ENCODE measurements at regions not wholly inside any gene's neighbourhood (a gene's known extent, or its start where the extent isn't known, plus 50 kb on each side); places are given as distances from the start of the nearest gene placed in this dataset.

- Histone ChIP-seq H3K4me3 (no peak overlapping the region), H3K27ac (no peak overlapping the region), H3K4me1 (replicated peaks in 1 of 2) (peaks cover 0 to 11% of the 10 kb centered on the region in 2 donors)
- in situ Hi-C loops (cut with MboI; ENCODE audit: low pct_unique_long_range_greater_than_20kb in 2 of 9, low sequenced_read_pairs in 9 of 9, unreplicated experiment in 9 of 9) = no loop called here
- 19 to 100% (median 93%) methylated on average over 4 to 6 of the region's 6 CpGs for WGBS, 10 experiments
- no peak for ATAC-seq (replicated peaks in 6 of 8)
Measured at GRCh38 chr4:180462116-180462515, 1781.1 kb upstream of the TENM3 start.

- peaks cover 0 to 11% of the 10 kb centered on the region in 2 donors for H3K4me1 ChIP-seq (replicated peaks in 1 of 2)
Measured at GRCh38 chr4:180465364-180465763, 1777.8 kb upstream of the TENM3 start.

GRCh38 chr4:180483036-180483435 lies 1760.2 kb upstream of the TENM3 start:
- peak in 2 of 8 experiments; percentile 37 to 53 for ATAC-seq (replicated peaks in 6 of 8)
- Histone ChIP-seq H3K4me1 (replicated peaks in 1 of 2) (no peaks in the 10 kb centered on the region), H3K27ac (no peak overlapping the region), H3K4me3 (no peak overlapping the region)
- in situ Hi-C loops (cut with MboI; ENCODE audit: low pct_unique_long_range_greater_than_20kb in 2 of 9, low sequenced_read_pairs in 9 of 9, unreplicated experiment in 9 of 9) = no loop called here
- 0 to 83% (median 40%) methylated on average over 1 of the region's 1 CpG; no CpG with 5 or more reads in 3 of the 10 experiments for WGBS, 10 experiments

More at GRCh38 chr4:180465364-180465763, 1777.8 kb upstream of the TENM3 start:
- WGBS, 10 experiments = 0 to 93% (median 79%) methylated on average over 1 to 3 of the region's 3 CpGs; no CpG with 5 or more reads in 2 of the 10 experiments
- ATAC-seq (replicated peaks in 6 of 8) = no peak
- in situ Hi-C loops (cut with MboI; ENCODE audit: low pct_unique_long_range_greater_than_20kb in 2 of 9, low sequenced_read_pairs in 9 of 9, unreplicated experiment in 9 of 9) = no loop called here
- no peak overlapping the region for H3K4me3 ChIP-seq
- H3K27ac ChIP-seq = no peak overlapping the region

- Histone ChIP-seq H3K4me1 (replicated peaks in 1 of 2) (peaks cover 0 to 3% of the 10 kb centered on the region in 2 donors), H3K4me3 (no peak overlapping the region), H3K27ac (no peak overlapping the region)
- ATAC-seq (replicated peaks in 6 of 8) = no peak
- in situ Hi-C loops (cut with MboI; ENCODE audit: low pct_unique_long_range_greater_than_20kb in 2 of 9, low sequenced_read_pairs in 9 of 9, unreplicated experiment in 9 of 9) = no loop called here
Measured at GRCh38 chr4:180485407-180485806, 1757.8 kb upstream of the TENM3 start.

- WGBS, 10 experiments = 17 to 100% (median 85%) methylated on average over 1 to 4 of the region's 4 CpGs; no CpG with 5 or more reads in 2 of the 10 experiments
- no peak overlapping the region for H3K4me3 ChIP-seq
- no peak for ATAC-seq (replicated peaks in 6 of 8)
- H3K4me1 ChIP-seq (replicated peaks in 1 of 2) = peaks cover 0 to 8% of the 10 kb centered on the region in 2 donors
- H3K27ac ChIP-seq = no peak overlapping the region
- in situ Hi-C loops (cut with MboI; ENCODE audit: low pct_unique_long_range_greater_than_20kb in 2 of 9, low sequenced_read_pairs in 9 of 9, unreplicated experiment in 9 of 9) = no loop called here
Measured at GRCh38 chr4:180486342-180486741, 1756.9 kb upstream of the TENM3 start.

- Histone ChIP-seq H3K27ac (no peak overlapping the region), H3K4me1 (replicated peaks in 1 of 2) (peaks cover 2 to 14% of the 10 kb centered on the region in 2 donors), H3K4me3 (no peak overlapping the region)
- peak in 3 of 8 experiments; percentile 37 to 63 (median 44) for ATAC-seq (replicated peaks in 6 of 8)
- in situ Hi-C loops (cut with MboI; ENCODE audit: low pct_unique_long_range_greater_than_20kb in 2 of 9, low sequenced_read_pairs in 9 of 9, unreplicated experiment in 9 of 9) = no loop called here
Measured at GRCh38 chr4:180489787-180490186, 1753.4 kb upstream of the TENM3 start.

- Histone ChIP-seq H3K27ac (no peak overlapping the region), H3K4me3 (no peak overlapping the region), H3K4me1 (replicated peaks in 1 of 2) (peaks cover 2 to 14% of the 10 kb centered on the region in 2 donors)
- in situ Hi-C loops (cut with MboI; ENCODE audit: low pct_unique_long_range_greater_than_20kb in 2 of 9, low sequenced_read_pairs in 9 of 9, unreplicated experiment in 9 of 9) = no loop called here
- WGBS, 10 experiments = 0 to 90% (median 50%) methylated on average over 1 to 2 of the region's 2 CpGs; no CpG with 5 or more reads in 2 of the 10 experiments
- peak in 5 of 8 experiments; percentile 24 to 67 (median 43) for ATAC-seq (replicated peaks in 6 of 8)
Measured at GRCh38 chr4:180491210-180491609, 1752.0 kb upstream of the TENM3 start.

GRCh38 chr4:180493299-180493698 lies 1749.9 kb upstream of the TENM3 start:
- no peak overlapping the region for H3K27ac ChIP-seq
- no peak for ATAC-seq (replicated peaks in 6 of 8)
- WGBS, 10 experiments = 6 to 100% (median 89%) methylated on average over 1 to 3 of the region's 3 CpGs; no CpG with 5 or more reads in 2 of the 10 experiments
- in situ Hi-C loops (cut with MboI; ENCODE audit: low pct_unique_long_range_greater_than_20kb in 2 of 9, low sequenced_read_pairs in 9 of 9, unreplicated experiment in 9 of 9) = no loop called here
- peaks cover 2 to 14% of the 10 kb centered on the region in 2 donors for H3K4me1 ChIP-seq (replicated peaks in 1 of 2)
- no peak overlapping the region for H3K4me3 ChIP-seq

- peak in 1 of 8 experiments; percentile 81 for ATAC-seq (replicated peaks in 6 of 8)
- in situ Hi-C loops (cut with MboI; ENCODE audit: low pct_unique_long_range_greater_than_20kb in 2 of 9, low sequenced_read_pairs in 9 of 9, unreplicated experiment in 9 of 9) = no loop called here
- Histone ChIP-seq H3K27ac (no peak overlapping the region), H3K4me3 (no peak overlapping the region), H3K4me1 (replicated peaks in 1 of 2) (peaks cover 0 to 8% of the 10 kb centered on the region in 2 donors)
- 8 to 84% (median 60%) methylated on average over 1 to 3 of the region's 3 CpGs; no CpG with 5 or more reads in 3 of the 10 experiments for WGBS, 10 experiments
Measured at GRCh38 chr4:180500154-180500553, 1743.0 kb upstream of the TENM3 start.

GRCh38 chr4:180512801-180513475 lies 1730.3 kb upstream of the TENM3 start:
- ATAC-seq (replicated peaks in 6 of 8) = peak in 1 of 8 experiments; percentile 38
- H3K4me1 ChIP-seq (replicated peaks in 1 of 2) = peaks cover 0 to 3% of the 10 kb centered on the region in 2 donors
- no peak overlapping the region for H3K4me3 ChIP-seq
- H3K27ac ChIP-seq = no peak overlapping the region
- in situ Hi-C loops (cut with MboI; ENCODE audit: low pct_unique_long_range_greater_than_20kb in 2 of 9, low sequenced_read_pairs in 9 of 9, unreplicated experiment in 9 of 9) = no loop called here
- 0 to 96% (median 66%) methylated on average over 1 to 3 of the region's 3 CpGs; no CpG with 5 or more reads in 2 of the 10 experiments for WGBS, 10 experiments

- Histone ChIP-seq H3K27ac (no peak overlapping the region), H3K4me3 (no peak overlapping the region), H3K4me1 (replicated peaks in 1 of 2) (peaks cover 0 to 27% of the 10 kb centered on the region in 2 donors)
- in situ Hi-C loops (cut with MboI; ENCODE audit: low pct_unique_long_range_greater_than_20kb in 2 of 9, low sequenced_read_pairs in 9 of 9, unreplicated experiment in 9 of 9) = no loop called here
- no peak for ATAC-seq (replicated peaks in 6 of 8)
- WGBS, 10 experiments = 0 to 100% (median 70%) methylated on average over 1 to 4 of the region's 4 CpGs
Measured at GRCh38 chr4:180518906-180519305, 1724.3 kb upstream of the TENM3 start.

- in situ Hi-C loops (cut with MboI; ENCODE audit: low pct_unique_long_range_greater_than_20kb in 2 of 9, low sequenced_read_pairs in 9 of 9, unreplicated experiment in 9 of 9) = no loop called here
- Histone ChIP-seq H3K4me1 (replicated peaks in 1 of 2) (peaks cover 0 to 27% of the 10 kb centered on the region in 2 donors), H3K27ac (no peak overlapping the region), H3K4me3 (no peak overlapping the region)
- WGBS, 10 experiments = 4 to 91% (median 77%) methylated on average over 1 to 5 of the region's 5 CpGs
- ATAC-seq (replicated peaks in 6 of 8) = no peak
Measured at GRCh38 chr4:180521181-180521580, 1722.0 kb upstream of the TENM3 start.

- Histone ChIP-seq H3K27ac (no peak overlapping the region), H3K4me3 (no peak overlapping the region), H3K4me1 (replicated peaks in 1 of 2) (peaks cover 0 to 13% of the 10 kb centered on the region in 2 donors)
- in situ Hi-C loops (cut with MboI; ENCODE audit: low pct_unique_long_range_greater_than_20kb in 2 of 9, low sequenced_read_pairs in 9 of 9, unreplicated experiment in 9 of 9) = no loop called here
- WGBS, 10 experiments = 14 to 100% (median 89%) methylated on average over 1 to 4 of the region's 4 CpGs; no CpG with 5 or more reads in 2 of the 10 experiments
- ATAC-seq (replicated peaks in 6 of 8) = peak in 2 of 8 experiments; percentile 61 to 81
Measured at GRCh38 chr4:180525523-180526077, 1717.6 kb upstream of the TENM3 start.
